Central memory CD8-positive, alpha-beta T cell (primary cell): ENCODE measurements at regions not wholly inside any gene's neighbourhood (a gene's known extent, or its start where the extent isn't known, plus 50 kb on each side); places are given as distances from the start of the nearest gene placed in this dataset.

Experiments used
- ATAC-seq: fragments of 150-1000 bp; cut with Tn5 transposase; replicated peaks from 2 replicates; pipeline ENCODE4 v1.10.0; 2022; ENCODE audit warnings: mild to moderate bottlenecking, moderate FRiP score, moderate number of reproducible peaks; ENCODE audit not compliant: poor library complexity, severe bottlenecking; ENCODE audit errors: extremely low read depth
- DNase-seq, 2 donors: peaks; one replicate each; pipeline ENCODE4 v3.0.0; 2021; ENCODE audit warnings: low spot score in 2 of 2
- H3K27ac Mint-ChIP-seq: one replicate; pipeline ENCODE4 v1.8.0; 2022; ENCODE audit warnings: low read depth, mild to moderate bottlenecking, moderate library complexity, mixed read lengths
- H3K27me3 Mint-ChIP-seq: one replicate; pipeline ENCODE4 v1.8.0; 2022; ENCODE audit warnings: mixed read lengths
- H3K36me3 Mint-ChIP-seq: one replicate; pipeline ENCODE4 v1.8.0; 2022; ENCODE audit warnings: mild to moderate bottlenecking, moderate library complexity, mixed read lengths; ENCODE audit not compliant: insufficient read depth
- H3K4me1 Mint-ChIP-seq: one replicate; pipeline ENCODE4 v1.8.0; 2022; ENCODE audit warnings: mixed read lengths
- H3K4me3 Mint-ChIP-seq: one replicate; pipeline ENCODE4 v1.8.0; 2022; ENCODE audit warnings: mild to moderate bottlenecking, moderate library complexity, mixed read lengths
- H3K9me3 Mint-ChIP-seq: one replicate; pipeline ENCODE4 v1.8.0; 2022; ENCODE audit warnings: mixed read lengths

DNA sequence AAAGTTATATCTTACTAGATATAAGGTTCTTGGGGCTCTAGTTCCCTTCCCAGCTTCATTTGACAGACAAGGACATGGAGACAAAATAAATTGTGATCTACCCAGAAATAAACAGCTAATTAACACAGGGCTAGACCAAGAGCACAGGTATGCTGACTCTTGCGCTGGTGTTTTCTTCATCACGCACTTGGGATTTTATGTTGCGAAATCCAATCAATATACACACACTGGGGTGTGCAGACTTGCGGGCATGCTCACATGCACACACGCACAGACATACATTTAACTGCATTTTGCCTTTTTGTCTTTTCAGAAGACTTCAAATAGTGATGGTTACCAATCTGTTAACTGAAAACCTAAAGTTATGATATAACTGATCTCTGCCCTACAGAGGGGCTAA lies 91.2 kb downstream of the LRATD1 start:
- Mint-ChIP-seq H3K27ac (no peak overlapping the region), H3K4me1 (no peaks in the 10 kb centered on the region)

DNA sequence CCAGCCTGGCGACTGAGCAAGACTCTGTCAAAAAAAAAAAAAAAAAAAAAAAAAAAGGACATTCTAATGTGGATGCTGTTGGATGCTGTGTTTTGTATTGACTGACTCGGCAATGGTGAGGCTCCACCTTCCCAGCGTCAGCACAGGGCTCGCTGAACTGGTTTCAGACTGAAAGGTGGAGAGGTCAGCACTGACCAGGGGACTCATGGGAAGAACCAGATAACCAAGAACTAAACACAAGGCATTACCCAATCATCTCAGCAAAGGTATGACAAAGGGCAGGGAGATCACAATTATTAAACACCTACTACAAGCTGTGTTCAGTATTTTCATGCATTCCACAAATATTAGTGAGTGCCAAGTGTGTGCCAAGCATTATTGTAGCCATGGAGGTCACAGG lies 103.2 kb downstream of the LRATD1 start:
- no peak overlapping the region for H3K27ac Mint-ChIP-seq
- peaks cover 9% of the 10 kb centered on the region for H3K9me3 Mint-ChIP-seq
- peaks cover 2% of the 10 kb centered on the region for H3K36me3 Mint-ChIP-seq
- no peaks in the 10 kb centered on the region for H3K27me3 Mint-ChIP-seq
- H3K4me3 Mint-ChIP-seq: no peak overlapping the region
- H3K4me1 Mint-ChIP-seq: no peaks in the 10 kb centered on the region
- ATAC-seq (no peak), DNase-seq (no peak)

More for the DNA sequence above, 91.2 kb downstream of the LRATD1 start:
- no peaks in the 10 kb centered on the region for H3K36me3 Mint-ChIP-seq
- ATAC-seq (no peak), DNase-seq (no peak)
- no peaks in the 10 kb centered on the region for H3K27me3 Mint-ChIP-seq
- no peak overlapping the region for H3K4me3 Mint-ChIP-seq
- H3K9me3 Mint-ChIP-seq: no peaks in the 10 kb centered on the region

DNA sequence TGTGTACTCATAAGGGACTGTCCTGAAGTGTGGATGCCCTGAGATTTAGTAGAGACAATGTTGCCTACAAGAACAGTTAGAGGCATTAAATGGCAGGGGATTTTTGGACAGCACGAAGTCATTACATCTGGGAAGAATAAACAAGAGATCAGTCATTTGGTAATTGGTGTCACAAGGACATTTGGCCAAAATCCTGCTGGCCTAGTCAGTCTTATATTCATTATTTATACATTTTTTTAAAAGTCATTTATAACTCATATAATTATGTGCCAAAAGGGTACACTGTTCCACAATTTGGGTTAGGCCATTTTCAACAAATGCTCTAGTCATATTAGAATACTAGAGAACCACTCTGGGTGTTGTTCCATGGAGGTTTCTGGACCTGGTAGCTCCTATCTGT lies 104.7 kb downstream of the LRATD1 start:
- Mint-ChIP-seq H3K27ac (no peak overlapping the region), H3K4me3 (no peak overlapping the region), H3K9me3 (peaks cover 7% of the 10 kb centered on the region), H3K4me1 (no peaks in the 10 kb centered on the region), H3K27me3 (no peaks in the 10 kb centered on the region), H3K36me3 (peaks cover 2% of the 10 kb centered on the region)
- DNase-seq: no peak
- ATAC-seq: no peak

DNA sequence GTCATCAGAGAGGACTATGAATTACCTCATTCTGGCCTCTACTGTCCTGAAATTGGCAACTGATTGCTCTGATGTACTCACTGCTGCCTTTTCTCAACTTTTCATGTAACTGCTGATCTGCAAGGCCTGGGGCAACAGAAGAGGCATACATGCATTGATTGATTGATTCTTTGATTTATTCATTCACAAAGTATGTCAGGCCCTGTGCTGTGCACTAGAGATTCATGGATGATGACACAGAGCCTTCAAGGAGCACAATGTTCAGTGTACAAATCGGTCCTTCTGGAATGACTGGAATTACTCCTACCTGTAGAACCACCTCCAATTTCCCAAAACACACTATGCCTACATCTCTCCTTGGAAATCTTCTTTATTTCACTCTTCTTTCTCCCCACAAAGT lies 111.3 kb downstream of the LRATD1 start:
- no peaks in the 10 kb centered on the region for H3K4me1 Mint-ChIP-seq
- no peak overlapping the region for H3K27ac Mint-ChIP-seq
- no peak for ATAC-seq
- H3K9me3 Mint-ChIP-seq: no peaks in the 10 kb centered on the region
- no peaks in the 10 kb centered on the region for H3K36me3 Mint-ChIP-seq
- no peak overlapping the region for H3K4me3 Mint-ChIP-seq
- no peaks in the 10 kb centered on the region for H3K27me3 Mint-ChIP-seq
- DNase-seq: no peak

DNA sequence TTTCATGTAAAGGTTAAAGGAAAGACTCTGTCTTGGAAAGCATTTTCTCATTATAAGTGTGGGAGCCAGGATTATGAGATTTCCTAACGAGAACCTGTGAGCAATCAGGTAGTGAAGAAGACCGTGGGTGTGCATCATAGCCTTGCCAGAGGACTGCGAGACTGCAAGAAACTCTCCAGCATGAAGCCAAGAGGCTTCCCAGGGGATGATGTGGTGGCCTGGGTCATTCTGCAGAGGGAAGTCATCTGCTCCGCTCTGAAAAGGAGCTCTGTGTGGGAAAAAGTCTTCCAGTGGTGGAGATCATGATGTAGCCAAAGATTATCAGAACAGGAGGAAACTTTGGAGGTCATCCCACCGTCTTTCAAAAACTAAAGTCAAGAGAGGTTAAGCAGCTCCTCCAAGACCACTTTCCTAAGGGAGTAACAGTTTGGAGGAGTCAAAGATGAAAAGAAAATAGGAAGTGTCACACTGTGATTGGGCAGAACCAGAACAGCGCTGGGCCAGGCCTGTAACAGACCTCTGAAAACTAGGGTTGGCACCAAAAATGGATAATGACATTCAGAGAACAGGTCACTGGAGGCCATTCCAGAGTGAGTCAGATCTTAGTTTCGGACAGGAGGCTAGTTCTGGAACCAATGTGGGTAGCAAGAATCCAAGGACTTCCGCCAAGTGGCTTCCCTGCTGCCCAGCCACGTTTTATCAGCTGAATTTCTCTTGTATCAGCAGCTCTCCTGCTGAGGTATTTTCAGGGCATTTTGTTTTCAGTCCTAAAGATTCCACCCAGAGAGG lies 113.0 kb downstream of the LRATD1 start:
- DNase-seq (no peak), ATAC-seq (no peak)
- H3K9me3 Mint-ChIP-seq: no peaks in the 10 kb centered on the region
- H3K27ac Mint-ChIP-seq: no peak overlapping the region
- no peaks in the 10 kb centered on the region for H3K27me3 Mint-ChIP-seq
- H3K36me3 Mint-ChIP-seq: no peaks in the 10 kb centered on the region
- H3K4me3 Mint-ChIP-seq: no peak overlapping the region
- H3K4me1 Mint-ChIP-seq: no peaks in the 10 kb centered on the region

DNA sequence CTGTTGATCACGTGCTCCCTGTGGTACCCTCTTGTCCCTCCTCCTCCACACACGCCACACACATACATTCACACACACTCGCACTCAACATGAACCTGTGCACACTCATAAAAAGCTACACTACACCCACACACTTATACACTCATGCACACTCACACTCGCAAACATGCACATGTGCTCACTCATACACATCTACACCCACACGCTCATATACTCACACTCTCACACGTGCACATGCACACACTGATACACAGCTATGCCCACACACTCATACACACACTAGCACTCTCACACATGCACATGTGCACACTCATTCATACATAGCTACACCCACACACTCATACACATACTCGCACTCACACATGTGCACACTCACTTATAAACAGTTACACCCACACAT lies 113.6 kb downstream of the LRATD1 start:
- no peak overlapping the region for H3K4me3 Mint-ChIP-seq
- ATAC-seq: no peak
- H3K27me3 Mint-ChIP-seq: no peaks in the 10 kb centered on the region
- no peaks in the 10 kb centered on the region for H3K36me3 Mint-ChIP-seq
- H3K4me1 Mint-ChIP-seq: no peaks in the 10 kb centered on the region
- H3K27ac Mint-ChIP-seq: no peak overlapping the region
- no peak for DNase-seq
- no peaks in the 10 kb centered on the region for H3K9me3 Mint-ChIP-seq

DNA sequence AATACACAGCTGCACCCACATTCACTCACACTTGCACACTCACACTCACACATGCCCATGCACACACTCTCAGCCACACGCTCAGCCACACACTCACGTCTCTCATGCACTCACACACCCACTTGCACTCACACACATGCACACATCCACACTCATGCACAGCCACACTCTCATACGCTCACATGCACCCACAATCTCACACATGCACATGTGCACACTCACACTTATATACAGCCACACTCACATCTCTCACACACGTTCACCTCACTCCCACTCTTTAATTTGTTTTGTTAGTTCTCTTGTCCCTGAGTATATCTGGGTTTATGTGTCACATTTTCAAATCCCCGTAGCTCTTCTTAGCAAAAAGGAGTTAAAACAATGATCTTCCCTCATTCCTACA lies 114.9 kb downstream of the LRATD1 start:
- Mint-ChIP-seq H3K27me3 (no peaks in the 10 kb centered on the region), H3K4me3 (no peak overlapping the region), H3K4me1 (no peaks in the 10 kb centered on the region), H3K36me3 (no peaks in the 10 kb centered on the region), H3K27ac (no peak overlapping the region), H3K9me3 (no peaks in the 10 kb centered on the region)
- no peak for DNase-seq
- no peak for ATAC-seq

DNA sequence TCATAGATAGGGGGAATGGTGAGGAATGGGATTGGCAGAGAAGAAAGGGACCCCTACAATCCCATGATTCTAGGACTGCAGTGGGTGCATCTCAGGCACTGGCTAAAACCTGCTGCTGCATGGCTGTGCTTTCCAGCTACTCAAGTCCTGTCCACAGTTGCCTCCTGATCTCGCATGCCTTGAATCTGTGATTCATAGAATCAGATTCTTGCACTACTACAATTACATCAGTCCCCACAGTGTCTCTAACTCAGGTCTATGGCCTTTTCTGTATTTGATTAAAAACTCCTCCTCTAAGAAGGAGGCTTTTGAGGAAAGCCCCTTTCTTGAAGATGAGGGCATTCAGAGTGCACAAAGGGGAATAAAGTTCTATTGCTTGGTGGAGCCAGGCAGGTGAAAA lies 117.4 kb downstream of the LRATD1 start:
- Mint-ChIP-seq H3K4me3 (no peak overlapping the region), H3K27me3 (no peaks in the 10 kb centered on the region), H3K4me1 (no peaks in the 10 kb centered on the region), H3K27ac (no peak overlapping the region), H3K36me3 (no peaks in the 10 kb centered on the region), H3K9me3 (no peaks in the 10 kb centered on the region)
- DNase-seq: no peak
- no peak for ATAC-seq

DNA sequence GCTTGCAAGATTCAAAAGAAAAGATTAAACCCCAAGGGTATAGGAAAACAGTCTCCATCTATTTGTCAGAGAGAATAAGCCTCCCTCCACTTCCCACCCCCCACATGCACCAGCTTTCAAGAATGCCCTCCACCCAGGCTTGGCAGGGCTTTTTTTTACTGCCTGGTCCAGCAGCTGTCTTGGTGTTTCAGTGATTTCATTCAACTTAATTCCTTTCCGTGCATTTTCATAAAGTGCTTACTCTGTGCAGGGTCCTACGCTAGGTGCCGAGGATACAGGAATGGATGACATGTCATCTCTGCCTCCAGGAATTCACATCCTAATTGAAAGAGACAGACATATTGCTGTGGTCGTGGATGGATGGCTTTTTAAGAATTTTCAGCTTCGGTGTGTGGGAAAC lies 117.9 kb downstream of the LRATD1 start:
- H3K27ac Mint-ChIP-seq: no peak overlapping the region
- no peaks in the 10 kb centered on the region for H3K9me3 Mint-ChIP-seq
- no peak for DNase-seq
- no peaks in the 10 kb centered on the region for H3K36me3 Mint-ChIP-seq
- H3K4me1 Mint-ChIP-seq: no peaks in the 10 kb centered on the region
- no peak overlapping the region for H3K4me3 Mint-ChIP-seq
- no peak for ATAC-seq
- H3K27me3 Mint-ChIP-seq: no peaks in the 10 kb centered on the region

DNA sequence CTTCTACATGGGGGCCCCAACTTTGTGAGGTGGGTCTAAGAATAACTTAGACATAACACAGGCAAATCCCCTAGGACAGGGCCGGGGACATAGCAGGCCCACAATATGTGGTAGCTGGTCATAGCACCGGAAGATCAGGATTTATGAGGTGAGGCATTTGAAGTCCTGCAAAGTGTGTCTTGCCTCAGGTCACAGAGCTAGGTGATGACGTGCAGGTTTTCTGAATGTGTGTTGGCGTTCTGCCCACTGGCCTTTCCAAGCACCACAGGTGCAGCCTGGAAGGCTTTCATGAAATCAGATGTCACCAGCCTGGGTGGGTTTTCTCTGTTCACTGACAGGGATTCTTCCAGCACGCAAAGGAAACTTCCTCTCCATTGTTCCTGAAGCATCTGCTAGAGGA lies 119.1 kb downstream of the LRATD1 start:
- Mint-ChIP-seq H3K9me3 (no peaks in the 10 kb centered on the region), H3K27me3 (no peaks in the 10 kb centered on the region), H3K4me3 (no peak overlapping the region), H3K27ac (no peak overlapping the region), H3K36me3 (no peaks in the 10 kb centered on the region), H3K4me1 (no peaks in the 10 kb centered on the region)
- ATAC-seq (no peak), DNase-seq (no peak)

DNA sequence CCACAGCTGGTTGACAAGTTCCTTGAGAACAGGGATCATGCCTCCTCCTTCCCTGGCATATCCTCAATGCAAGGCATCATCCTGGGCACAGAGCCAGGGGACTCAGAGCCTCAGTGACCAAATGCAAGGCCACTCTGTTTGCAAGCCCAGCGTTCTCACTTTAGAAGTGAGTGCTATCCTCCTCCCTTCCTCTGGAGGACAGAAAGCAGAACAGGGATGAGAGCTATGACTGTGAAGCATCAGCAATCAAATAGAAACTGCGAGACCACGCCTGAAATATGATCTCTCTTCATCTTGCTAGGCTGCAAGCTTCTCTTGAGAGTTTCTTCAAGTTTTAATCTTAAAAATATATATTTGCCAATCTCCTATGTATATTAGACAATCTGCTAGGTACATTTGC lies 119.8 kb downstream of the LRATD1 start:
- Mint-ChIP-seq H3K27me3 (no peaks in the 10 kb centered on the region), H3K9me3 (no peaks in the 10 kb centered on the region), H3K4me3 (no peak overlapping the region), H3K36me3 (no peaks in the 10 kb centered on the region), H3K27ac (no peak overlapping the region), H3K4me1 (no peaks in the 10 kb centered on the region)
- no peak for DNase-seq
- ATAC-seq: no peak

DNA sequence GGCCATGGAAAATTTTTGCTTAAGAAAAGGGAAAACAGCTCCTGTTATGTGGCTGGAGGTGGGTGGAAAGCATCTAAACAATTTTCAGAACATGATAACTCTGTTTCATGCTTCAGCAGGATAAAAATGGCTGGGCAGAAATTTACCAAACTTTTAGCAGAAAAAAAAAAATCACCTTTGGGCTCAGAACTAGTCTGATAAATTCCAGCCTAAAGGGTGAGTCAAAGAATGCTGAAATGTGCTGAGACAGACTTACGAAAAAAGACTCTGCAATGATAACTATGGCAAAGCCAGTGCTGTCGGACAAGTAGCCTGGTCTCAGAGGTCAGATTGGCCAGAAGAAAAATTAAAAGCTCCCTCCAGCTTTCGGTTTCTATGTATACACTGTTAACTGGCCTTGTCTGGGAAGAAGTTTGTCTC lies 123.6 kb downstream of the LRATD1 start:
- H3K9me3 Mint-ChIP-seq: no peaks in the 10 kb centered on the region
- no peak overlapping the region for H3K27ac Mint-ChIP-seq
- ATAC-seq: no peak
- no peaks in the 10 kb centered on the region for H3K27me3 Mint-ChIP-seq
- DNase-seq: no peak
- no peak overlapping the region for H3K4me3 Mint-ChIP-seq
- no peaks in the 10 kb centered on the region for H3K36me3 Mint-ChIP-seq
- H3K4me1 Mint-ChIP-seq: no peaks in the 10 kb centered on the region

DNA sequence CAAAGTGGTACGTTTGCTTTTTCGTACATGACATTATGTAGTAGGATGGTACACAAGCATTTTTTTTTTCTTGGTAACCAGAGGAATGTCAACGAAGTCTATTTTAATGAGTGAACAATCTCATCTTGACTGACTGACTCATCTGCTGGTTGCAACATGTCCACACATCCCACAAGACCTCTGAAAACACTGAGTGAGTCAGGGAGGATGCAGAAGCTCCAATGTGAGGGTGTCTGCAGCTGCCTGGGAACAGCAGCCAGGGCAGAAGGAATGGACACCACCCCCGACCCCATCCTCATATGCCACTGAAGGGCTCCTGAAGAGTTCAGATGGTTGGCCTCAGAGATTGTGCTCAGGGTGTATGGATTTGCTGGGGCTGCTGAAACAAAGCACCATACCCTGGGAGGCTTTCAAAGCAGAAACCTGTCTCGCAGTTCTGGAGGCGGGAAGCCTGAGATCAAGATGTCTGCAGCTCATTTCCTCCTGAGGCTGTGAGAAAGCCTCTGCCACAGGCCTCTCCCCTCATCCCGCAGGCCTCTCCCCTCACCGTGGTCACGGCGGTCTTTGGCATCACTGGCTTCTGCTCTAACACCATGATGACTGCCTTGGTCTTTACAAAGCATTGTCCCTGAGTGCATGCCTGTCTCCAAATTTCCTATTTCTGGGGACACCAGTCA lies 124.6 kb downstream of the LRATD1 start:
- no peaks in the 10 kb centered on the region for H3K36me3 Mint-ChIP-seq

More for the DNA sequence above, 124.6 kb downstream of the LRATD1 start:
- Mint-ChIP-seq H3K9me3 (no peaks in the 10 kb centered on the region), H3K4me3 (no peak overlapping the region), H3K27me3 (no peaks in the 10 kb centered on the region), H3K4me1 (no peaks in the 10 kb centered on the region), H3K27ac (no peak overlapping the region)
- ATAC-seq (no peak), DNase-seq (no peak)
